ENCODE measurements at regions not wholly inside any gene's neighbourhood (a gene's known extent, or its start where the extent isn't known, plus 50 kb on each side); places are given as distances from the start of the nearest gene placed in this dataset.
A peak's percentile ranks its signal among the peaks of the same experiment; 100 is the strongest.

GRCh38 chr7:4399596-4399995 lies 282.5 kb upstream of the FOXK1 start:
- Histone ChIP-seq H3K27me3 (no peaks in the 10 kb centered on the region), H3K9me3 (ENCODE audit: low read depth) (no peaks in the 10 kb centered on the region), H3K4me2 (no peak overlapping the region), H3K4me3 (no peak overlapping the region), H3K4me1 (no peaks in the 10 kb centered on the region), H3K9ac (no peak overlapping the region), H3K79me2 (ENCODE audit: low read depth) (no peaks in the 10 kb centered on the region), H3K36me3 (no peaks in the 10 kb centered on the region), H3F3A (ENCODE audit: low read depth) (no peaks in the 10 kb centered on the region), H4K20me1 (ENCODE audit: low read depth) (no peaks in the 10 kb centered on the region), H3K27ac (no peak overlapping the region), H2AFZ (replicated peaks) (no peak overlapping the region)
- Mint-ChIP-seq H3K27me3 (ENCODE audit: insufficient read depth, low read depth) (peaks cover 22% of the 10 kb centered on the region), H3K4me3 (no peak overlapping the region), H3K4me1 (no peaks in the 10 kb centered on the region), H3K36me3 (no peaks in the 10 kb centered on the region), H3K27ac (peak overlapping the region; percentile 47), H3K9me3 (peaks cover 13% of the 10 kb centered on the region)
- TF ChIP-seq CTCF (IDR thresholded peaks at IDR 0.05) (no peak), EZH2 (IDR thresholded peaks at IDR 0.05) (no peak), EZH2phosphoT487 (IDR thresholded peaks at IDR 0.05) (no peak)
- no peak for DNase-seq (ENCODE audit: low spot score)

- Histone ChIP-seq H3K79me2 (ENCODE audit: low read depth) (no peaks in the 10 kb centered on the region), H3K36me3 (no peaks in the 10 kb centered on the region), H4K20me1 (ENCODE audit: low read depth) (no peaks in the 10 kb centered on the region), H3F3A (ENCODE audit: low read depth) (no peaks in the 10 kb centered on the region), H3K4me1 (no peaks in the 10 kb centered on the region), H3K27me3 (no peaks in the 10 kb centered on the region), H3K9ac (no peak overlapping the region), H3K27ac (no peak overlapping the region), H3K9me3 (ENCODE audit: low read depth) (no peaks in the 10 kb centered on the region), H2AFZ (replicated peaks) (no peak overlapping the region), H3K4me2 (no peak overlapping the region), H3K4me3 (no peak overlapping the region)
- TF ChIP-seq EZH2 (IDR thresholded peaks at IDR 0.05) (no peak), CTCF (IDR thresholded peaks at IDR 0.05) (no peak), EZH2phosphoT487 (IDR thresholded peaks at IDR 0.05) (no peak)
- Mint-ChIP-seq H3K36me3 (no peaks in the 10 kb centered on the region), H3K4me3 (no peak overlapping the region), H3K27ac (no peak overlapping the region), H3K27me3 (ENCODE audit: insufficient read depth, low read depth) (peaks cover 11% of the 10 kb centered on the region), H3K4me1 (no peaks in the 10 kb centered on the region), H3K9me3 (peaks cover 8% of the 10 kb centered on the region)
- DNase-seq (ENCODE audit: low spot score): no peak
Observed at GRCh38 chr7:4406288-4407058, 275.6 kb upstream of the FOXK1 start.

GRCh38 chr7:4409946-4410345 lies 272.1 kb upstream of the FOXK1 start:
- no peaks in the 10 kb centered on the region for H3K4me1 Mint-ChIP-seq
- no peaks in the 10 kb centered on the region for H3K9me3 ChIP-seq (ENCODE audit: low read depth)
- peaks cover 14% of the 10 kb centered on the region for H3K9me3 Mint-ChIP-seq
- H3K36me3 Mint-ChIP-seq: no peaks in the 10 kb centered on the region
- no peaks in the 10 kb centered on the region for H3F3A ChIP-seq (ENCODE audit: low read depth)
- DNase-seq (ENCODE audit: low spot score): no peak
- H3K79me2 ChIP-seq (ENCODE audit: low read depth): no peaks in the 10 kb centered on the region
- no peak overlapping the region for H3K4me3 ChIP-seq
- no peaks in the 10 kb centered on the region for H3K27me3 ChIP-seq
- no peak overlapping the region for H3K27ac Mint-ChIP-seq
- no peaks in the 10 kb centered on the region for H3K36me3 ChIP-seq
- H4K20me1 ChIP-seq (ENCODE audit: low read depth): no peaks in the 10 kb centered on the region
- H3K4me1 ChIP-seq: no peaks in the 10 kb centered on the region
- no peak for TF ChIP-seq EZH2 (IDR thresholded peaks at IDR 0.05)
- TF ChIP-seq EZH2phosphoT487 (IDR thresholded peaks at IDR 0.05): no peak
- TF ChIP-seq CTCF (IDR thresholded peaks at IDR 0.05): no peak
- H2AFZ ChIP-seq (replicated peaks): no peak overlapping the region
- peaks cover 7% of the 10 kb centered on the region for H3K27me3 Mint-ChIP-seq (ENCODE audit: insufficient read depth, low read depth)
- no peak overlapping the region for H3K9ac ChIP-seq
- H3K4me2 ChIP-seq: no peak overlapping the region
- no peak overlapping the region for H3K4me3 Mint-ChIP-seq
- no peak overlapping the region for H3K27ac ChIP-seq
